ENCODE measurements at regions not wholly inside any gene's neighbourhood (a gene's known extent, or its start where the extent isn't known, plus 50 kb on each side); places are given as distances from the start of the nearest gene placed in this dataset.

DNA sequence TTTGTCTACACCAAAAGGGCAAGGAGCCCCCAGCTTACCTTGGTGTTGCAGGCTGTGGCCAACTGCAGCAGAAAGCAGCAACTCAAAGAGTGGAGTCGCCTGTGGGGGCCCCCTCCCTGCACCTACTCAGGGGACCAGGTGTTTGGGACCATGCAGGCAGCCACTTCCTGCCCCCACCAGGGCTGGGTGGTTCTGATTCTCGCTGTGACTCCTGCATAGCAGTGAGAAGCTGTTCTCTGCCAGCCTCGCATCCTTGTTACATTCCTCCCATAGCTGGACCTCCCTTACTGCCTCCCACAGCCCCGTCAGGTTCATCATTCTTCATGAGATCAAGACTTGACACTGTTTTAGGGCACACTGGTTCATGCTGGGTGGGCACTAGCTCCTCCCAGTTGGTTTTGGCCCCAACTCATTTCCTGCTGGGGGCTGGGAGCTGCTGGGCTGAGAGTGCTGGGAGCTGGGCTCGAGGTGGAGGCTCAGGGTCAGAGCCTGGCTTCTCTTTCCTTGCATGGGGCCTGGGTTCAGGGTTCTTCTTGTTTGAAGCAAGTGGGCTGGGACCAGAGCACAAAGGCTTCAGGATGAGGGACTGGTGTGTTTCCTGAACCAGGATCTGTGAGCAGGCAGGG is 146.9 kb upstream of the C1orf174 start:
- DNase-seq: no peak

DNA sequence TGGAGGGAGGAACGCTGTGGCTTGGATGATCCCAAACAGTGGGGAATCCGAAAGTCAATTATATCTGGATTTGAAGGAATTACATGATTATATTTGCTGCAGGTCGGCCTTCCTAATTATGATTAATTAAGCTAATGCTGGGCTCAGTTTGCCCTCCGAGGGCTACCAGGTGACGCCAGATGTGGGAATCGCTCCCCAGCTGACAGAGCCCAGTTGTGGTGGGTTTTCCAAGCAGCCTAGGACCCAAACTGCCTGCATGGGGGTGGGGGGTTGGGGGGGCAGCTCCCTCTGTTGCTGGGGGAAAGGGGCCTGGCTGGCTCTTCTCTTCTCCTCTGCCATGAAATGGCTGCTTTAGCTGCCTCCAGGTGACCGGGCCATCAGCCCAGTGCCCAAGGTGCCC is 147.6 kb upstream of the C1orf174 start:
- DNase-seq: no peak

DNA sequence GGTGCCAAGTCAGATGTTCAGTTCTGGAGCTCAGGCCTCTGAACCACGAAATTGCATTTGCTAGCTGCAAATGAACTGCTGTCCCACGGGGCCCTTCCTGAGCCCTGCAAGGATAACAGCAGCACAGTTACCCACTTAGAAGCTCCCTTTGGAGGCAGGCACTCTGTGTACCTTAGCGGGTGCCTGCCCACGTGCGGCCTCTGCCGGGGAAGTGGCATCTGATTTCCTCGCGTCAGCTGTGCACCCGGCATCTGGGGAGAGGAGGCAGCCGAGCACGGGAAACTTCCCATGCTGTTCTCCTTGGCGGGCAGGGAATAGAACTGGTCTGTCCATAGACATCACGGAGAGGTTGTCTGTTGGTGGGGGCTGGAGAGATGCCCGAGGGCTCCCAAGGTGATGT is 148.0 kb upstream of the C1orf174 start:
- no peak for DNase-seq

DNA sequence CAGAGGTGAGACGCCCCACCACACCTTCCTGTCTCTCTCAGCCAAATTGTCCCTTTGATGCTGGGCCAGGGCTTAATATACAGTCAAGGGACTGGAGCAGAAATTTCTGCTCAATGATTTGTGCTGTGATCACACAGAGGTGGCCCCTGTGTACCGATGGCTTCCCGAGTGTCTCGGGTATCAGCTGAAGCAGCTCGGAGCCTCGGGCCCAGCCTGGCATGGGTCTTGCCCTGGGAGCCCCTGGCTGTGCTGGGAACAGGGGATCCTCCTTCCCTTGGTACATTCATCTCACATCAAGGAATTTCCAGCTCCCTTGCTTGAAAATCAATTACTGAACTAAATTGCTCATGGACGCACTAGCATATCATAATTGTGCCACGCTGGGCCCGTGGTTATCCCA is 148.8 kb upstream of the C1orf174 start:
- DNase-seq: no peak

DNA sequence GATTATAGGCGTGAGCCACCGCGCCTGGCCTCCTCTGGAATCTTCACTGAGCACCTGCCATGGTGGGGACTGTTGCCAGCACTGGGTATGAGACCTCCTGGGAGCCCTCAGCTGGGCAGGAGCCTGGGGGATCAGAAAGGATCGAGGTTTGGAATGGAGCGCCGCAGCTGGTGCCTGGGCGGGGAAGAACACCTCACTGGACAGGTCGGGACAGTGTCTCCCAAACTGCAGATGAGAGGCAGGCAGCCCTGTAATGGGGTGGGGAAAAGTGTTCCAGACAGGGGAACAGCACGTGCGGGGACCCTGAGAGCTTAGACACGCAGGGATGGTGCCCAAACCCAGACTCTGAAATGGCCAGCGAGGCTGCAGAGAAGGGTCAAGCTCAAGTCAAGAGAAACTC is 150.9 kb upstream of the C1orf174 start:
- DNase-seq: no peak

DNA sequence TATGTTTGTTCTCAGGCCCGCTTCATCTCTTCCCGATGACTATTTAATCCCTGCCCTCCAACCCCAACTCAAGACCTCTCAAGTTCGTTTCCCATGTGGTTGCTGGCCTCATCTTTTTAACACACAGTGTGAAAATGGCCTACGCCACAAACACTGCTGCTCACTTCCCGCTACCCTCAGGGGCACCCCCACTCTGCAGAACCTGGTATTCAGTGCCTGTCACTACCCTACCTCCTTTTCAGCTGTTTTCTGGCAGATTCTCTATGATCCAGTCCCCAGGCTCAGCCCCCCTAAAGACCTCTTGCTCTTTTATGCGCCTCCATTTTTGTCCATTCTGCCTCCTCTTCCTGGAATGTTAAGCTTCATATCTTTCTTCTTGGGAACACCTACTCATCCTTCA is 152.6 kb upstream of the C1orf174 start:
- no peak for DNase-seq

DNA sequence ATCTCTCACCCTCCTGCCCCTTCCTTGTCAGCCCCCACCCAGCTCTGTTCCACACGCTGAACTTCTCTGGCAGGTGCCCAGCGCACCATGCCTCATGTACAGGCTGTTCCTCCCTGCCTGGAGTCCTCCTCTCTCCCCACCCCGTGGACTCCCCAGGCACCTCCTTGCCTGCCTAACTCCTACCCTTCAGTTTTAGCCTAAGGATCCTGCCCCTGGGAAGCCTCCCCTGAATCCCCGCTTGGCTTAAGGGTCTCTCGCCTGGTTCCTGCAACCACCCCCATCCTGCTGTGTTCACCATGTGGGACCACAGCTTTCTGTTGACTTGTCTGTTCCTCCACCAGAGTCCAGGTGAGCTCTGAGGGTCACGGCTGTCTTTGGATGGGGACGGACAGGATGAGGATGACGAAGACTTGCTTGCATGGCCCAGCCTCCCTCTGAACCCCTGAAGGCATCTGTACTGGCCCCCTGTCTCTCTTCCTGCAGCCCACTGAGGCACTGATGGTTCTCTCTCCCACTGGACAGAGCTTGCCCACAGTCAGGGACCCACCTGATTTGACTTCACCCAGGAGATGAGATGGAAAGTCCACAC is 153.2 kb upstream of the C1orf174 start:
- no peak for DNase-seq

DNA sequence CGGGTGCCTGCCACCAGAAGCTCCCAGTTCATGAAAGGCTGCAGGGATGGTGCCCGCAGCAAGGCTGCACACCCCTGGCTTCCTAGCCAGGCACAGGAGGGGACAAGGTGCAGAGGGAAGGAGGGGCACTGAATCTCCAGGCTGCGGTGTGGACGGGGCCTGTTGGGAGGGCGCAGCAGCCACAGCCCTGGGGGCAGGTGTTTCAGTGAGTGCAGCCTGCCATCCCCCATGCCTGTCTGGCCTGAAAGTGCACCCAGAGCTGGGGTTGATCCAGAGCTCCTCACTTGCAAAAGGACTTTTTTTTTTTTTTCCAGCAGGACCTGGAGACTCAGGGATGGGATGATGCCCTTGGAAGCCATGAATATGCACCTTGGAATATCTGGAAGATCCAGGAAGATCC is 153.7 kb upstream of the C1orf174 start:
- DNase-seq: no peak

DNA sequence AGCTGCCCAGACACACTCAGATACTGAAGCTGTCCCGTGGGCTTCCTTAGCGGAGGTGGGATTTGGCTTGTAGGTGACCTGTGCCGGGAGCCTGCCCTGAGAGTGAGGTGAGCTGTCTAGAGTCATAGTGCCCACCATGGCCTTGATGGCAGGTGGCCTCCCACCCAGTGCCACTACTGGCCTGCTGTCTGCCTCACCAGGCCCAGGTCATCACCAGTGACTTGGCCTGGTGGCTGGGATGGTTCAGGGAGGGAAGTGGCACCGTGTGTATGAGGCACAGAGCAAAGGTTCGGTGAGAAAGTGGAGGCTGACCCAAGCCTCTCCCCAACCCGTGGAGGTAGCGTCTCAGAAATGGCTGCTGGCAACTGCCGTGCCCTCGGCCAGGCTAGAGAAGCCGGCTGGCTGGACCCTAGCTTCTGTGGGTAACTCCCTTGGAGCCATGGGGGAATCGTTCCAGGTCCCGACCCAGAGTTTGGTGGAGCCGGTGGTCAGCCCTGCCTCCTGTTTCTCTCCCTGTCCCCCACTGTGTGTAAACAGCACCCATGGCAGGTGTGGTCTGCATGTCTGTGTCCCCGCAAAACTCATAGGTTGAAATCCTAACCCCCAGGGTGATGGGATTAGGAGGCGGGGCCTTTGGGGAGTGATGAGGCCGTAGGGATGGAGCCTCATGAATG is 155.4 kb upstream of the C1orf174 start:
- peak; percentile 12 for DNase-seq

DNA sequence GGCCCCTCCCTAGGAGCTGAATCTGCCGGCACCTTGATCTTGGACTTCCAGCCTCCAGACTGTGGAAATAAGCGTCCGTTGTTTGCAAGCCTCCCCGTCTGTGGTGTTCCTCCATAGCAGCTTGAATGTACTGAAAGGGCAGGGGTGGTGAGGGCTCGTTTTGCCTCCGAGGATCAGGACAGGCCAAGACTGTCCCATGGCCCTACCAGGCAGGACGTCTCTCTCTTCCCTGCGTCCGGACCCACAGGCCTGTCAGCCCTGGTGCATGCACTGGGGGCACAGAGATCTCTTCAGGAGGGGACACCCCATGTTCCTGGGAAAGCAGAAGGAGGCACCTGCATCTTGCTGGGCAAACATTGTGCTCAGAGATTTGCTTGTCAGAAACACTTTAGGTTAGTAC is 156.3 kb upstream of the C1orf174 start:
- DNase-seq: peak; percentile 2

DNA sequence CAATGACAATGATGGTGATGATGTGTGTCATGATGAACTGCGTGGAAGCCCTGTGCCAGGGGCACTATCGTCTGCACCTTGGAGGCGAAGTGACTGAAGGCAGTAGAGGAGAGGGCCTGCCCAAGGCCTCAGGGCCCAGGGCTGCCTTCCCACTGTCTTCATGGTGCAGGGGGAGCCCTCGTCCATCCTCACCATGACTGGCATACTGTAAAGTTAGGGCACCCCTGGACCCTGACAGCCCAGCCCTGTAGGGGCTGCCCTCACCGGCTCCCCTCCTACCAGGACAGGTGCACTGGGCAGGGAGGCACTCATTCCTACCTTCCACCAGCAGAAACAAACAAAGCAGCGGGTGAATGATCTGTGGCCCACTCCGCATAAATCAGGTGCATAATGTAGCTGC is 156.9 kb upstream of the C1orf174 start:
- no peak for DNase-seq

DNA sequence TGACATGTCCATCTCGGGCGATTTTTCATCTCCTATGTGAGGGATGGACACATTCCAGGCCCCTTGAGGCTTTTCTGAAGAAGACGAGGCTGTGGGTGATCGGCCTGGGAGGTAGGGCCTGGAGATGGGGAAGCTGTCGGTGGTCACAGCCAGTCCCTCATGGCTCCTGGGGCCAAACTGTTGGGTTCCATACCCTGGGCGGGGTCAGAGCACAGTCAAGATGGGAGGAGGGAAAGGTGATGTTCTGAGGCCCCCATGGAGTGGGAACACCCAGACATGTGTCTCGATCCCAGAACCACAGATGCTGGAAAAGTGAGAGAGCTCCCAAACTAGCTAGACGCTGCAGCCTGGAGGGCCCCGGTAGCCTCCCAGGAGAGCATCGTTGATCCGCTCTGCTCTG is 157.5 kb upstream of the C1orf174 start:
- peak; percentile 11 for DNase-seq

DNA sequence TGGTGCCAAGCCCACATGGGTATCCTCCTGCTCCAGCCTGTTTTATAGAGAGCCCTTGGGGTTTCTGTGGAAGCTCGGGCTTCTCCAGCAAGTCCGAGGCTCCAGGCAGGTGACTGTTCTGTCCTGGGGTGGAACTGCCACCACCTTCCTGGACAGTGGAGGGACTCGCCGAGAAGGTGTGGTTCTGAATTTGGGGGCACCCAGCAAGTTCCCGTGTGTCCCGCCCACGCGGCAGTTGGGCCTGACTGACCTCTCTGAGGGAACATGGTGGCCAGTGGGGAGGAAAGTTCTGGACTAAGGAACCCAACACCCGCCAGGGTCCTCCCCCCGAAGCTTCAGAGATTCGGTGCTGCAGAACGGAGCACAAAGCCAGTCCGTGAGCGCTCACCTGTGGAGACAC is 158.1 kb upstream of the C1orf174 start:
- DNase-seq: peak; percentile 6

DNA sequence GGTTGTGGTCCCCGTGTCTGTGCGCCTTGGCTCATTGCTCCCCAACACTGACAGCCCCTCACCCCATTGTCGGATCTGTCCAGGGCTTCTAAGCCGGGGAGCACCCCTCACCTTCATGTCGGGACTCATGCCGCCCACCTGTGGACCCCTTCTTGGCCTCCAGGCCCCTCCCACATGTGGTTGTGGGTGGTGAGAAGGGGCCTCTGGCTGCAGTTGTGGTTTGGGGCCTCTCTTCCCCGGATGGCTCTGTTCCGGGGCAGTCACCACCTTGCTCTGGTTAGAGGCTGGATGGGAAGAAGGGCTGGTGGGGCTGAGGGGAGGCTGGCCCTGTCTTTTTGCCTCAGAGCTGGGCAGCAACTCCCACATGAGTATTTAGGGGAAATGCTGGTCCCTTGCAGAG is 158.6 kb upstream of the C1orf174 start:
- DNase-seq: peak; percentile 30

DNA sequence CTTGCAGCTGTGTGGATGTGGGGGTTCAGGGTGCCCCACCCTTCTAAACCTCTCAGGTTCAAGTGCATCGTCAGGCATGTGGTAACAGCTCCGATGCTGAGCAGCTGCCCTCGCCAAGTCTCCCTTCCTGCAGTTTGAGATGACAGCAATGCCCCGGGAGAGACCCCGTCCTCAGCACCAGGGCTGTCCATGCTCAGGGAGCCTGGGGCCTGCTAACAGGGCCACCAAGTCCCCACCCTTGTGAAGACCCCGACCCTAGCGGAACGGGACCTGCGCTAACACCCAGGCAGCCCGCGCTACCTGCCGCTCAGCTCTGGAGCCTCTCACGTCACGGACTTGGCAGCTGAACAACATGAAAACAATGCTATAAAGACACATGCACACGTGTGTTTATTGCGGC is 159.2 kb upstream of the C1orf174 start:
- peak; percentile 30 for DNase-seq

DNA sequence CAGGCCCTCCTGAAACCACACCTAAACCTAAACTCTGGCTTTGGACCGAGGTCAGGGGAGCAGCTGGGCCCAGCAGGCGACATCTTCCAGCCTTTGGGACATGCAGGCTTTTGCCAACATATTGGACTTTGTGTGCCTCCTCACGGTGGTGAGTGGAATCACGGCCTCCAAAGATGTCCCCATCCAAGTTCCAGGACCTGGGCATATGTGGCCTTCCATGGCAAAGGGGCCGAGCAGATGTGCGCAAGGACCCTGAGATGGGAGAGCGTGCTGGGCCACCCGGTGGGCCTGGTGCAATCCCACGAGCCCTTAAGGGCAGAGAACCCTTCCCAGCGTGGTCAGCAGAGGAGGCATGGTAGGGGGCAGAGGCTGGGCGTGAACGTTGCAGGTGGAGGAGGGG is 160.8 kb upstream of the C1orf174 start:
- peak; percentile 43 for DNase-seq

DNA sequence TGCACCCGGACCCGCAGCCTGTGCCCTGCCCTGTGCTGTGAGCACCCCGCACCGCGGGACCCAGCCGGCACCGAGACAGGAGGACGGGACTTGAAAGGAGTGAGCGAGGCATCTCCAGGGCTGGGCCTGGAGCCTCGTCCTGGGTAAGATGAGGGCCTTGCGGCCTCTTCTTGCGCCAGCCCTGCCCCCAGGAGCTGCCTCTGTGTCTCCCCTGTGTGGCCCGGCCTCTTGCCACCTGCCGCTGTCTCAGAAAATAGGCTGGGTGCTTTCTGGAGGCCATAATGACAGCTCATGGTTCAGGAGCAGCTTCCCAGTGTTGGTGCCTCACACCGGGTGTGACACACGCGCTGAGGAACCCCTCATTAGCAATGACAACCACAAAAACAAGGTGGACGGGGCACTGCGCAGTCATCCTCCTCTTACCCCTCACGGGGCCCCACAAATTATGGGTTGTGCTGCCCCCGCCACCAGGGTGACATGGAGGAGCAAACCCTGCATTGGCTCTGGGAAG is 161.5 kb upstream of the C1orf174 start:
- peak; percentile 4 for DNase-seq

DNA sequence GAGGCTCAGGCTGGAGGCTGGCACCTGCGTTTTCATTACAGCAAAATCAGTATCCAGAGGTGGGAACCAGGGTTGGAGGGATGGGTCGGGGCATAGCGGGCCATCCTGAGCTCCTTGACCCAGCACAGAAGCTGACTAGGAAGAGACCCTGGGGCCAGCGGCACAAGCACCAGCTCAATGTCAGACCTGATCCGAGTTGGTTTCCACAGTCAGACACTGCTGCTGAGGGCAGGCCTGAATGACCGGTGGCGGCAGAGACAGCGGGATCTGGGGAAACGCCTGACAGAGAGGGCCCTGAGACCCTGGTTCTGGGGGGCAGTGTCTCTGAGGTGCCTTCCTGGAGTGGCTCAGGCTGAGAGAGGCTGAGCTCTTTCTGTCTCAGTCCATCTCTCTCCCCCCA is 162.0 kb upstream of the C1orf174 start:
- DNase-seq: no peak

DNA sequence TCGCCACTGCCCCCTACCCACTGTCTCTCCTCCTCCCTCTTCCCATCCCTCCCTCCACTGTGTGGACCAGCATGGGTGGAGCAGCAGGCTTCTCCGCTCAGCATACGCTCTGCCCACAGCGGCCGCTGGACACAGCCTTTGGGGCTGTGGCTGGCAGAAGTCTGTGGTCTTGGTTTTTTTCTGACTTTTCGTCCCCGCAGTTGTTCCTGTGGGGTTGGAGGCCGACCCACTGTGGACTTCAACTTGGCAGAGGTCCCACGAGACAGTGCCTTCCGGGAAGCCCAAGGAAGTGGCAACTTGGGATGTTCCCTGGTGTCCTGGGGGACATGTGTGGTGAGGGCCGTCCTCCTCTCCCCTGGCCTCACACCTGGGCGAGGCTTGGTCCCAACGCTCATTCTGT is 162.5 kb upstream of the C1orf174 start:
- DNase-seq: peak; percentile 23

DNA sequence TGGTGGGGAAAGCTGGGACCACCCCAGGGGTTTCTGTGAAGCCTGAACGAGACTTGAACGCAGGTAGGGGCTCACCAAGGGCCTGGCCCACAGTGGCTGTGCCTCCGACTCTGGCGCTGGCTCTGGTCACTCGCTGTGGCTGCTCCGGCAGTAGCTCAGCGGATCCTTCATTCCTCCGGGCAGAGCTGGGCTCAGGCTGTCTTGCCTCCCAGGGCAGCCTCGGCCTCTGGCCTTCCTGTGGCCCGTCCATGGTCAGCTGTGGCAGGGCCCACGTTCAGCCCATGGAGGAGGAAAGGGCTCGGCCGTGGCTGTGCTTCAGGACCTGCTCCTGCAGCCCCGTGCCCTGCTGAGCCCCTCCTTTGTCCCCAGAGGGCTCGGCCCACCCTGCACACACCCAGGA is 162.9 kb upstream of the C1orf174 start:
- DNase-seq: no peak

DNA sequence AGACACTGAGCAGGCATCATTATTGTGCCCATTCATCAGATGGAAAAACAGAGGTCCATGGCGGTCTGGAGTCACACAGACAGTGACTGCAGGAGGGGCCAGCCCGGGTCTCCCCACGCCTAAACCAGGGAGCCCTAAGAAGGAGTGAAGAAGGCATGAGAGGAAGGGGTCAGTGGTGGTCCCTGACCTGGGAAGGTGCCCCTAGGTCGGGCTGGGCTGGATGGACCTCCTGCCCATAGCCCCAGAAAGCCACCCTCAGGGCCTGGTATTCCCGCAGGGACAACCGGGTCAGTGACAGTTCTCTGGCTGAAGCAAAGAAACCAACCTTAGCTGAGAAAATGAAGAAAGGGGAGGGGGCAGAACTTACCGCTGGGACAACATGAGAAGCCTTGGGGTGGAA is 163.4 kb upstream of the C1orf174 start:
- no peak for DNase-seq

DNA sequence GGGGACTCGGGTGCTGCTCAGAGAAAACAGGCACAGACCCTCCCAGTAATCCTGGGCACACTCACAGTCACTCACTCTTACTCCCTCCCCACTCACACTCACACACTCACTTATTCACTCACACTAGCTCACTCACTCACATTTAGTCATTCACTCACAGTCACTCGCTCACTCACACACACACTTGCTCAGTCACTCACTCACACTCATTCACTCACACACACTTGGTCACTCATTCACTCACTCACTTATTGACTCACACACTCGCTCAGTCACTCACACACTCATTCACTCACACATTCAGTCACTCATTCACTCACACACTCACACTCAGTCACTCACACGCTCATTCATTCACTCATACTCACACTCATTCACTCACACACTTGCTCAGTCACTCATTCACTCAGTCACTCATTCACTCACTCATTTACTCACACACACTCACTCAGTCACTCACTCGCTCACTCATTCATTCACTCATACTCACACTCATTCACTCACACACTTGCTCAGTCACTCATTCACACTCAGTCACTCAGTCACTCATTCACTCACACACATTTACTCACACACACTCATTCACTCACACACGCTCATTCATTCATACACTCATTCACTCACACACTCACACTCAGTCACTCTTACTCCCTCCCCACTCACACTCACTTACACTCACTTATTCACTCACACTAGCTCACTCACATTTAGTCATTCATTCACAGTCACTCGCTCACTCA is 164.2 kb upstream of the C1orf174 start:
- no peak for DNase-seq

DNA sequence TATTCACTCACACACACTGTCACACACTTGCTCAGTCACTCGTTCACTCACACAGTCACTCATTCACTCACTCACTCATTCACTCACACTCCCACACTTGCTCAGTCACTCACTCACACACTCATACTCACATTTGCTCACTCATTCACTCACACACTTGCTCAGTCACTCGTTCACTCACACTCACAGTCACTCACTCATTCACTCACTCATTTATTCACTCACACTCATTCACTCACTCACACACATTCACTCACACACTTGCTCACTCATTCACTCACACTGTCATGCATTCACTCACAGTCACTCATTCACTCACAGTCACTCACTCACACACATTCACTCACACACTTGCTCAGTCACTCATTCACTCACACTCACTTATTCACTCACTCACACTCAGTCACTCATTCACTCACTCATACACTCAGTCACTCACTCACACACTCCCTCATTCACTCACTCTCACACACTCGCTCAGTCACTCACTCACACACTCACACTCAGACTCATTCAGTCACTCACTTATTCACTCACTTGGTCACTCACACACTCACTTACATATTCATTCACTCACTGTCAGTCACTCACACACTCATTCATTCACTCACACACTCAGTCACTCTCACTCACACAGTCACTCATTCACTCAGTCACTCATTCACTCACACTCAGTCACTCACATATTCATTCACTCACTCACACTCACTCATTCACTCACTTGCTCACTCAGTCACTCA is 167.0 kb upstream of the C1orf174 start:
- DNase-seq: no peak

Measured in right forelimb (tissue), 1 donor.